HL-60/S4 treated with retinoic acid at 250 ng/mL for 4 days and 3 days (cell line): ENCODE measurements at regions not wholly inside any gene's neighbourhood (a gene's known extent, or its start where the extent isn't known, plus 50 kb on each side); places are given as distances from the start of the nearest gene placed in this dataset.

Experiments
- in situ Hi-C: fragments of 300-500 bp; cut with MboI; formaldehyde crosslinking; loops from 2 replicates; pipeline ENCODE4 v1.7.0; 2022; ENCODE audit warnings: low sequenced_read_pairs

DNA sequence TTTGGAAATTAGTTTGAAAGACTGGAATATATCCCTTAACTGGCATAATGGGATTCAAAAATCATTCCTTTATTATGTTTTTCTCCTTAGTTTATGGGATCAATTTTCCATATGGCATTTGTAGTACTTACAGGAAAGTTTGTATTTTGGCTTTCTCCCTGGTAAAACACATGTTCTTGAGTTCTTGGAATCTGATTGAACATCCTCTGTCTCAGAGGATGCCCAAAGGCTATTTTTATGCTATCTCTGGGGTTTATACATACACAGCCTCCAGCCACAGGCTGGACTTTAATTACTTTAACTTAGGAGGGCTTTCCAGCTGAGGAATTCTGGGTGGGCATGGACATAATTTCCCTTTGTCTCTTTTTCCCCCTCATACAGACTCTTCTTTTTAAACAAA is 236.4 kb downstream of the HGF start:
- in situ Hi-C loops: no loop called here

DNA sequence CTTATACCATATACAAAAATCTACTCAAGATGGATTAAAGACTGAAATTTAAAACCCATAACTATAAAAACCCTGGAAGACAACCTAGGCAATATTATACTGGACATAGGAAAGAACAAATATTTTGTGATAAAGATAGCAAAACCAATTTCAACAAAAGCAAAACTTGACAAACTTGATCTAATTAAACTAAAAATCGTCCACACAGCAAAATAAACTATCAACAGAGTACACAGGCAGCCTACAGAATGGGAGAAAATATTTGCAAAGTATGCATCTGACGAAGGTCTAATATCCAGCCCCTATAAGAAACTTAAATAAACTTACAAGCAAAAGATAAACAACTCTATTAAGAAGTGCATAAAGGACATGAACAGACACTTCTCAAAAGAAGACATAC is 240.1 kb downstream of the HGF start:
- in situ Hi-C loops: no loop called here

- in situ Hi-C loops: no loop called here
Measured at GRCh38 chr7:81527651-81528050, 242.2 kb downstream of the HGF start.

DNA sequence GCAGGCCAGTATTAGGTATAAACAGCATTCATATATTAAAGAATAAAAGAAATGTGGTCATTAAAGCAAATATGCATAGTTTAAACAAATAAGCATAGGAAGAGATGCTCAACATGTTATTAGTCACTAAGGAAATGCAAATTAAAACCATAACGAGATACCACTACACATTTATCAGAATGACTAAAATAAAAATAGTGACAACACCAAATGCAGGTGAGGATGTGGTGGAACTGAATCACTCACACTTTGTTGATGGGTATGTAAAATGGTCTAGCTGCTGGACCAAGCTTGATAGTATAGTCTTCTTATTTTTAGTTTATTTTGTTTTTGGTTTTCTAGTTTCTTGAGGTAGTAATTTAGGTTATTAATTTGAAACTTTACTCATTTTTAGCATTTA is 242.9 kb downstream of the HGF start:
- in situ Hi-C loops: no loop called here

DNA sequence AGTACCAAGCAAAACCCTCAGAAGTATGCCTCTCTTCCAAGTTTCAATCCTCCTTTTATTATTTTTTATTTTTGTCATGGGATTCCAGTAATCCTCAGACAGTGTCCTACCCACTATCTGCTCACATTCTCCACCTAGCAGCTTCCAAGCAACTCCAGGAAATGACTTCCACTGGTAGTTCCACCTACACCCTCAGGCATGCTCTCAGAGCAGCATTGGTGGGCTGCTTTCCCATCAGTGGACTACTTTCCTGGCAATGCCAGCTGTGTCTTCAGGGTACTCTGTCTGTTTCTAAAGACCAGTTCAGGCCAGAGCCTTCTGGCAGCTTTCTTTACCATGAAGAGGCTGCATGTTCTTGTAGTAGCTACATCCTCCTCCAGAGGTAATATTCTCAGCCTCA is 244.0 kb downstream of the HGF start:
- in situ Hi-C loops: no loop called here

GRCh38 chr7:81519886-81520285 is 250.0 kb downstream of the HGF start:
- in situ Hi-C loops: no loop called here

DNA sequence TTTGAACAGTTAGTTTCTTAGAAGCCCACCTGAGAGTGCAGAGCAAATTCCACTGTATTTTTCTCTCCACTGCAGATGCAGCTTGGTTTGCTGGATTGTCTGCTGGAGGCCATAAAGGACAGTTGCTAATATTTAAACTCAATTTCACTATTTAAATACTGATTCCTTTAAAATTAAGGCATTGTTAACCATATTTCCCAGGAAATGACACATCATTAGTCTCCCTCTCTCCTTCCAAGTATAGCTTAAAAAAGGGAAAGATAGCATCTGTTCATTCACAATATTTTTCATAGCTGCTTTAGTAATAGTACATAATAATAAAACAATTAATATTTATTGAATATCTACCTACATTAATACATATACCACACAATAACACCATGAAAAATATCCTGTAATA is 252.9 kb downstream of the HGF start:
- in situ Hi-C loops: no loop called here

GRCh38 chr7:81515009-81515408 is 254.8 kb downstream of the HGF start:
- in situ Hi-C loops: no loop called here

DNA sequence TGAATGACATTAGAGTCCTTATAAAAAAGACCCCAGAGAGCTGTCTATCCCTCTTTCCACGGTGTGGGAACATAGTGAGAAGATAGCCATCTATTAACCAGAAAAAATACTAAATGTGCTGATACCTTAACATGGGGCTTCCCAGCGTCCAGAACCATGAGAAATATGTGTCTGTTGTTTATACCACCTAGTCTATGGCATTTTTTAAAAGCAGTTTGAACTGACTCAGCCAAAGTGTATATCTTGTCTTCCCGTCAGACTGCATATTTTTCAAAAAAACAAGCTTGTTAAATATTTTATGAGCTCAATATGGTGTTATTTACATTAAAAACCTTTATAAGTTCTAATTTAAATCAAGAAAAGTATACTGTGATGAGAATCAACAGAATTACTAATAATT is 255.3 kb downstream of the HGF start:
- in situ Hi-C loops: no loop called here

DNA sequence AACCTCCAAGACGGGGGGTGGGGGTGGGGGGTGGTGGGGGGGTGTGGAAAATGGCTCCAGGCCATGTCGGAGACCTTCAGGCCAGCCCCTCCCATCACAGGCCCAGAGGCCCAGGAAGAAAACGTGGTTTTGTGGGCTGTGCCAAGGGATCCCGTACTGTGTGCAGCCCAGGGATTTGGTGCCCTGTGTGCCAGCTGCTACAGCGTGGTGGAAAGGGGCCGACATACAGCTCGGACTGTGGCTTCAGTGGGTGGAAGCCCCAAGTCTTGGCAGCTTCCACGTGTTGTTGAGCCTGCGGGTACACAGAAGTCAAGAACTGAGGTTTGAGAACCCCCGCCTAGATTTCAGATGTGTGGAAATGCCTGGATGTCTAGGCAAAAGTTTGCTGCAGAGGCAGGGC is 259.7 kb downstream of the HGF start:
- in situ Hi-C loops: no loop called here

- in situ Hi-C loops: loop anchor here (10.0 kb wide), 1 partner anchor 448 kb away; no protein-coding TSS in a partner anchor
Measured at GRCh38 chr7:81507221-81507620, 262.6 kb downstream of the HGF start.

DNA sequence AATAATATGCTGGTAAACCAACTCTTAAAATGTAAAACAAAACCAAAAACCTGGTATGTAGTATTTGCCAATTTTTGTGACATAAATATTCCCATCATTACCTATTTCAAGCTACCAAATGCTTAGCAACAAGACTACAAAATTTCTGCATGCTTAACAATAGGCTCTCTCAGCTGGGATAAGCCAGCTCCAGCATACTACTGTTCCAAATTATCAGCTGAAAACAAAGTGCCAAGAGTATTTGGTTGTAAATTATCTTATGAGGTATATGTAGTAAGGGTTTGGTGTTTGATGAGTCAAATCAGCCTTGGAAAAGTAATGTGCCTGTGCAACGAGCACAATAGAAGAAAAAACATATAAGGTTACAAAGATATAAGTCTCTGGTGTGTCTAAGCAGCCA is 263.2 kb downstream of the HGF start:
- in situ Hi-C loops: loop anchor here (10.0 kb wide), 1 partner anchor 448 kb away; no protein-coding TSS in a partner anchor

DNA sequence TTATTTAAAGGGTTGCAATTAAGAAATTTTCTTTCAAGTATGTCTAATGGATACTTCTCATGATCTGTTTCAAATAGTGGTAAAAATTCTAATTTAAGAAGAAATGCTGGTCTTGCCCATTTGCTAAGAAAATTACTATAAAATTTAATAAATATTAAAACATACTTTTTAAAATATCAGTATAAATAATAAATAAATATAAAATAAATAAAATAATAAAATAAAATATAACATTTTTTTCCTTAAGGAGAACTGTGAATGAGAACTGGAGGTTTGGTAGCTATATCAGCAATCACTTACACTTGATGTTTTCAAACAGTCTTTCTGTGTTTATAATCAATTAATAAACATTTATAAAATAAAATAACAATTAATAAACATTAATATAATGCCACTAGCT is 266.1 kb downstream of the HGF start:
- in situ Hi-C loops: loop anchor here (10.0 kb wide), 1 partner anchor 451 kb away; no protein-coding TSS in a partner anchor

- in situ Hi-C loops: loop anchor here (10.0 kb wide), 1 partner anchor 451 kb away; no protein-coding TSS in a partner anchor
Measured at GRCh38 chr7:81503336-81503735, 266.5 kb downstream of the HGF start.

DNA sequence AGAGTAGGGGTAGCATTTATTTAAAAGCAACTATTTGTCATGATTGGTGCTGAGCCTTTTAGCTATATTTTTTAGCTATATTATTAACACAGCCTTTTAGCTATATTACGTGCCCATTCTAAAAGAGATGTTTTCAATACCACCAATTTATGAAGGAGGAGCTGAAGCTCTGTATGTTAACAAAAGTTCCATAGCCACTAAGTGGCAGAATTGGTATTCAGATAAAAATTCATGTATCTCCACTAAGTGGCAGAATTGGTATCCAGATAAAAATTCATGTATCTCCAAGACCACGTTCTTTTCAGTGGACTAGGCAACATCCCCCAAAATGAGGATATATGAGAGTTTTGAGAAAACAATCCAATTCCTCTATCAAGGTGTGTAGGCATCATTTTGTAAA is 268.6 kb downstream of the HGF start:
- in situ Hi-C loops: loop anchor here (10.0 kb wide), 1 partner anchor 454 kb away; no protein-coding TSS in a partner anchor

DNA sequence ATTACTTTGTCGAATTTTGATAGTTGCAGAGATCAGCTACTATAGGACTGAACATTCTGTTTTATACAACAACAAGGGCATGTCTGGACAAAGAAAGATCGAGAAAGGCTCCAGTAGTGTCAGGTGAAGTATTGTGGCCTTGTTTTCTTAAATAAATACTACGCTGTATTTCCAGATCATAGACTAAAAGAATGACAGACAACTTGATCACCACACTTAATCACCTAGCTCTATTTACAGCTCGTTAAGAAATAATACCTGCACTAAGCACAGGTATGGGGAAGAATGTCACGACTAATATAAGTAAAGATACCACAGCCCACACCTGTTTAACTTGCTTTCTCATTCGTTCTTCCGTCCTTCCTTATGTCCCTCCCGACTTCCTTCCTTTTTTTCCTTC is 269.2 kb downstream of the HGF start:
- in situ Hi-C loops: loop anchor here (10.0 kb wide), 1 partner anchor 454 kb away; no protein-coding TSS in a partner anchor

DNA sequence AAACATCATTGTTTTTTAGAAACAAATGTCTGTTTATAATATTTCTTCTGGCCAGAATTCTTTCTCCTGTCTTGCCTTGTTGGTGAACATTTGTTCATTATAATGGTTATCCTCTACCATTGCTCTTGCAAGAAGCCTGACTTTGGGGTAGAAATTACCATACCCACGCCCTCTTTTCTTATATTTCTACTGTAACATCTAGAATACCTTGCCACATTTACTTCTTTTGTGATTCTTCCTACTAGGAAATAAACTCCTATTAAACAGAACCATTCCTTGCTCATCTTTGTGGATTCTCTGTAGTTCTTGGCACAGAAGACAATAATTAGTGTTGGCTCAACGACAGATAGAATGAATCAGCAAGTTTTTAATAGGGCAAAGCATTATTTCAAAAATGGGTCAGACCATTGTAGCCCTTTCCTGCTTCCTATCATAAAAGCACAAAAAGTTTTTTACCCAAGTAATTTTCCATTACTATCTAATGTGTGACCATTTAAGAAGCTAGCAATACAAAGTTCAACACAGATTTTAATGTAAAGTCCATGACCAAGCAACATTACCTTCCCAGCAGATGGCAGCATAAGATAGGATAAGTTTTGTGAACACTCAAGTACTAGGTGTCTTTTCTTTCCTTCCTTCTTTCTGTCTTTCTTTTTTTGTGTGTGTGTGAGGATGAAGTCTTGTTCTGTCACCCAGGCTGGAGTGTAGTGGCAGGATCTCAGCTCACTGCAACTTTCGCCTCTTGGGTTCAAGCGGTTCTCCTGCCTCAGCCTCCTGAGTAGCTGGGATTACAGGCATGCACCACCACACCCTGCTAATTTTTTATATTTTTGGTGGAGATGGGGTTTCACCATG is 270.4 kb downstream of the HGF start:
- in situ Hi-C loops: loop anchor here (10.0 to 25.0 kb wide), 2 partner anchors 455 to 1088 kb away; no protein-coding TSS in a partner anchor

- in situ Hi-C loops: loop anchor here (25.0 kb wide), 1 partner anchor 1089 kb away; no protein-coding TSS in a partner anchor
Measured at GRCh38 chr7:81498176-81498575, 271.7 kb downstream of the HGF start.

DNA sequence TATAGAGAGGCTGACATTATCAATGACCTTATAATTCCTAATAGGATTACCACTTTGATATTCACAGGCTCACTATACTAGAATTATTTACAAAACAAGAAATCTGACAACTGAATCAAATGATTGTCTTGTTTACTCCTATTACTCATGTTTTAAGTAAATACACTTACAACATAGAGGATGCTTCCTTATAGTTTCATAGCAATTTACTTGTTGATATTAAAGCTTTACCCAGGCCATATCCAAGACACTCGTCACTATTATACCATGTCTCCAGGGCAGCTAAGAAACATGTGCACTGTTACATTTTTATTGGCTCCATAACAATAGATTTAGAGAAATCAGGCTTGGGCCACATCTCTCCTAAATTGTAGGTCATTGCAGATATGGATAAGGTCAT is 276.9 kb downstream of the HGF start:
- in situ Hi-C loops: loop anchor here (25.0 kb wide), 1 partner anchor 1094 kb away; no protein-coding TSS in a partner anchor

DNA sequence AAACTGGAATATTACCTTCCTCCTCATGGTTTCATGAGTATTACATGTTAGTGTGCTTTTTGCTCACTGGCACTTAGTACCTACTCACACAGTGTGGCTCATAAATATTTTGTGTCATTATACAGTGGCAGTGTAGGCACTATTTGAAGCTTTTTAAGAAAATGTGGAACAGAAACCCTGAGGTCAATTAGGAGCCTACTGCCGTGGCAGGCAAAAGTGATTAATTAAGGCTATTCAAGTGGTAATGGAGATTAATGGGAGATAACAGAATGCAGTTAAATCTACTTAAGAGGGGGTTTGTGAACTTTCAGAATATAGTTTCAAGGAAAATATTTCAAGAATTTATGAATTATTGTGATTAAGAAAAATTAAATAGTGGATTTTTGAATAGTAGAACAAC is 277.6 kb downstream of the HGF start:
- in situ Hi-C loops: loop anchor here (25.0 kb wide), 1 partner anchor 1095 kb away; no protein-coding TSS in a partner anchor

- in situ Hi-C loops: loop anchor here (25.0 kb wide), 1 partner anchor 1096 kb away; no protein-coding TSS in a partner anchor
Measured at GRCh38 chr7:81491573-81491972, 278.3 kb downstream of the HGF start.

DNA sequence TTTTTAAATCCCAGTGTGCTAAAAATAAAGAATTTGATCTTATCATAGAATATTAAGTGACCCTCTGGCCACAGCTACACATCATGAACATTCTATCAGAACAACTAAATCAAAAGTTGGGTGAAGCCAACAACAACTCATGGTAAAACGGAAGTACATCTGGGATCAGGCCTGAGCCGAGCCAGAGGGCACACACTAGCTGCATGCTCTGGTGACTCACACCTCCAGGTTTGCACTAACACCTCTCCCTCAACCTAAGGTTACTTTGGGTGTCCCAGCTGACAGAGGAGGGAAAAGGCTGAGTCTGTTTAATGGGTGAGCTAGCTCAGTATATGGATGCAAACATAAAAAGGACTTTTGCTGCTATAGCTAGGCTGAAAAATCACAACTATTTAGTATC is 281.6 kb downstream of the HGF start:
- in situ Hi-C loops: loop anchor here (25.0 kb wide), 1 partner anchor 1099 kb away; no protein-coding TSS in a partner anchor
